OCI-LY1 (cell line): ENCODE measurements at regions not wholly inside any gene's neighbourhood (a gene's known extent, or its start where the extent isn't known, plus 50 kb on each side); places are given as distances from the start of the nearest gene placed in this dataset.

Source experiments
- CTCF ChIP-seq: fragments of 200-600 bp; sonication (generic), shearing (Covaris generic); IDR thresholded peaks from 2 replicates; pipeline ENCODE4 v1.5.1; 2017; ENCODE audit warnings: mild to moderate bottlenecking, antibody characterized with exemption, low read length, moderate library complexity, mixed read lengths
- EZH2 ChIP-seq: fragments of 200-600 bp; sonication (generic), shearing (Covaris generic); IDR thresholded peaks from 2 replicates; pipeline ENCODE4 v1.8.0; 2017; ENCODE audit warnings: borderline replicate concordance, mixed run types, mild to moderate bottlenecking, antibody characterized with exemption, low read length, moderate library complexity, mixed read lengths

DNA sequence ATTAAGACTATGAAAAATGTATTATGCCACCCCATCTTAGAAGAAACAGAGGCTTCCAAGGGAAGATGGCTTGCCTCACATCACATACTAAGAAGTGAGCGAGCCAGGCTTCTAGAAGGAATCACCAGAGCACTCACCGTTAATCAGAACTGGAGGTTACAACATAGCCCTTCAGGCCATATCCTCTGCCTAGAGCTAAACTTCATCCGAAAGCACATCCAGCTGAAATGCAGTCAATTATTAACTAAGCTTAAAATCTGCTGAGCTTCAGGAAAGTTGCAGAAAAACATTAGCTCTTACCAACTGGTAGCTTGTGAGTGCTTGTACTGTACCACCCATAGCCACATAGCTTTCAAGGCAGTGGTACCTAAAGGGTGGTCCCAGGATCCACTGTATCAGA lies 483.2 kb downstream of the TBL1XR1 start:
- TF ChIP-seq CTCF, result no peak
- no peak for TF ChIP-seq EZH2
